A549 (cell line): ENCODE measurements at regions not wholly inside any gene's neighbourhood (a gene's known extent, or its start where the extent isn't known, plus 50 kb on each side); places are given as distances from the start of the nearest gene placed in this dataset.

ENCODE experiments used
- FOSL2 ChIP-seq, 2 experiments: fragments of 450-650 bp in 1 of 2; fragments of >200 bp in 1 of 2; sonication (Bioruptor Twin) in 1 of 2; formaldehyde crosslinking; IDR thresholded peaks; 2 replicates each; pipeline versions ENCODE4 v1.5.0 to v1.6.1; 2016 to 2020; ENCODE audit warnings: mild to moderate bottlenecking in 1 of 2, moderate library complexity in 1 of 2
- PBX3 ChIP-seq: IDR thresholded peaks from 2 replicates; pipeline ENCODE4 v1.6.1; 2012
- POLR2A ChIP-seq: IDR thresholded peaks from 2 replicates; pipeline ENCODE4 v1.6.1; 2012; ENCODE audit warnings: mild to moderate bottlenecking, low read length
- RAD21 ChIP-seq, 2 experiments: fragments of >200 bp in 1 of 2; sonication (Bioruptor Twin) in 1 of 2; formaldehyde crosslinking in 1 of 2; IDR thresholded peaks in 1 of 2; conservative IDR thresholded peaks in 1 of 2; 2 replicates in 1 of 2; 3 replicates in 1 of 2; pipeline ENCODE4 v1.6.1; 2012 to 2018; ENCODE audit warnings: inconsistent platforms in 1 of 2

DNA sequence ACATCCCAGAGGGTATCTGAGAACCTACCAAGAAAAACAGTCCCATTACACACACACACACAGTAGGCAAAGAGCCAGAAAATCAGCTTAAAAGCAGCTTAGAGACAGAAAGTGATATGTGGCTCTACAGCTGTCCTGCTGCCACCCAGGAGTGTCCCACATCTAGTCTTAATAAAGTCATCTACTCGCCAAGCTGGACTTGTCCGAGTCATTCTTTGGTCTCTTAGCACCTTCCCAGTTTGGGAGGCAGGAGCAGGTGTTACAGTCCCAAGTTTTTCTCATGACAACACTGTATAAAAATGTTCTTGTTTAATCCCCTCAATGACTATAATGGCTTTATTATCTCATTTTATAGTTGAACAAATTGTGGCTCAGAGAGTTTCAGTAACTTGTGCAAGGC is 252.5 kb upstream of the CASK start:
- no peak for TF ChIP-seq POLR2A
- TF ChIP-seq FOSL2 (IDR thresholded peaks at IDR 0.05) = no peak
- TF ChIP-seq FOSL2 (CRISPR knock-in tag; IDR thresholded peaks at IDR 0.05) = no peak
- TF ChIP-seq PBX3 = no peak
- TF ChIP-seq RAD21 (conservative IDR thresholded peaks at IDR 0.05 in 1 of 2, IDR thresholded peaks at IDR 0.05 in 1 of 2) = no peak
